ENCODE measurements at regions not wholly inside any gene's neighbourhood (a gene's known extent, or its start where the extent isn't known, plus 50 kb on each side); places are given as distances from the start of the nearest gene placed in this dataset.

- Mint-ChIP-seq H3K27ac (no peak overlapping the region), H3K4me1 (ENCODE audit: low read depth) (no peaks in the 10 kb centered on the region), H3K36me3 (no peaks in the 10 kb centered on the region), H3K4me3 (no peak overlapping the region), H3K27me3 (peaks cover 5% of the 10 kb centered on the region), H3K9me3 (ENCODE audit: low read depth) (no peaks in the 10 kb centered on the region)
These were observed 84.9 kb upstream of the SHB start for GRCh38 chr9:38153910-38154291.

DNA sequence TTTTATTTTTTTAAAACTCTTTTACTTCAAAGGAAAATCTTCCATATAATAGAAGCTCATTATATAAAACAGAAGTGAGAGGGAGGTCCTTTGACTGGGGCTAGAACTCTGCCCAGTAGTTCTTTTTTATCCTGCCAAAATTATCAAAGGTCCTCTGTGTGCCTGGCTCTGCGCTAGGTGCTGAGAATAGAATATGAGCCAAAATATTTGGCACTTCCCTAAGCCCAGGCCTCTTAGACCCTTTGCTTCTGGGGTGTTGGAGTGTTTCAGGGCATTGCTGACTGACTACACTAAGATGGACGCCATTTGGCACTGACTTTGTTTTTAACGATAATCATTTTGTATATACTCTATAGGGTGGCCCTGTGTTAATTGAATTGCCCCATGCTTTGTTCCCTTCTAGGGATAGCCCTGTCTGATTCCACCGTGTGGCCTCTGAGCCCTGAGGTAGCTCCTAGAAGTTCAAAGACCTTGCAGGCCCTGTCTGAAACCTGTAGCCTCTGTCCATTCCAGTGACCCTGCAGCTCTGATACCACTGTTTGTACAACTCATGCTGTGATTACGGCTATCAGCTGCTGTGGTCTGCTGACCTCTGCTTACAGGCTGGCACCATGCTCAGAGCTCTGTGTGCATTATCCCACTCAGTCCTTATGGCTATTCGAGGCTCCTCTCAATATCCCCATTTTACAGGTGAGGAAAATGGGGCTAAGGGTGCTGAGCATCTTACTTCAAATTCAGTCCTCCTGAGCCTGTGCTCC lies 84.3 kb upstream of the SHB start:
- Mint-ChIP-seq H3K9me3 (ENCODE audit: low read depth) (no peaks in the 10 kb centered on the region), H3K36me3 (no peaks in the 10 kb centered on the region), H3K4me3 (no peak overlapping the region), H3K4me1 (ENCODE audit: low read depth) (no peaks in the 10 kb centered on the region), H3K27ac (no peak overlapping the region), H3K27me3 (peaks cover 6% of the 10 kb centered on the region)

GRCh38 chr9:38149647-38150046 lies 80.6 kb upstream of the SHB start:
- H3K9me3 Mint-ChIP-seq (ENCODE audit: low read depth): no peaks in the 10 kb centered on the region
- peaks cover 6% of the 10 kb centered on the region for H3K27me3 Mint-ChIP-seq
- no peak overlapping the region for H3K4me3 Mint-ChIP-seq
- H3K27ac Mint-ChIP-seq: no peak overlapping the region
- no peaks in the 10 kb centered on the region for H3K36me3 Mint-ChIP-seq
- H3K4me1 Mint-ChIP-seq (ENCODE audit: low read depth): no peaks in the 10 kb centered on the region

DNA sequence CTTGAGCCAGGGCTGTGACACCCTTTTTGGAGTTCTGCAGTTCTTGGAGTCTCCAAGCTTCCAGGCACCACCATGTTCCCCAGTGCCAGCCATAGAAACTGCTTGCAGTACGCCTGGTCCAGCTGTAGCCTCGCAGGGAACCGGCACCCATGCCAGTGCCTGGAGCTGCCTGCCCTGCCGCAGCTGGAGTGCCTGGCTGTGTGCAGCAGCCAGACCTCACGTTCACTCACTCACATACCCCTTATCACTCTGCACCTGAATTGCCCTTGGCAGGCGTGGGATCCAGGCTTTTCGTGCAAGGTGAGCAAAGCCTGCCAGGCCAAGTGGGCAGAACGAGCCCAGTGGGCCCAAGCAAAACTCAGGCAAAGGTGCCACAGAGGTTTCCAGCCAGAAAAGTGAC lies 77.8 kb upstream of the SHB start:
- H3K9me3 Mint-ChIP-seq (ENCODE audit: low read depth): no peaks in the 10 kb centered on the region

DNA sequence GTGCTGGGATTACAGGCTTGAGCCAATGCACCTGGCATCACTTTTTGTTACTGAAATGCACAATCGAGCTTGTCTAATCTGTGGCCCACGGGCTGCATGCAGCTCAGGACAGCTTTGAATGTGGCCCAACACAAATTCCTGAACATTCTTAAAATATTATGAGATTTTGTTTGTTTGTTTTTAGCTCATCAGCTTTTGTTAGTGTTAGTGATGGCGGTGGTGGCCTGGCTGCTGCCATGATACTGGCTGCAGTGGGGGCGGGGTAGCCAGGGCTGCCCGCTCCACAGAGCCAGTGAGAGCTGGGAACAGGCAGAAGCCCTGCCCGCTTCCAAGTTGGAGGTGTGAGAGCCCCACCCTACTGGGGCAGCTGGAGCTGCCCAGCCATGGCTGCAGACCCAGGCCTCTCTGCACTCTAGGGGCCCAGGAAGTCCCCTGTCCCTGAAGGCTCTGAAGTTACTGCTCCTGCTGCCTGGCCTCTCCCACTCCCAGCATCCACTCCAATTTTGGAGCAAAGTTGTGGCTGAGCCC lies 76.6 kb upstream of the SHB start:
- Mint-ChIP-seq H3K36me3 (no peaks in the 10 kb centered on the region), H3K9me3 (ENCODE audit: low read depth) (no peaks in the 10 kb centered on the region), H3K27ac (no peak overlapping the region), H3K27me3 (peaks cover 18% of the 10 kb centered on the region), H3K4me3 (no peak overlapping the region), H3K4me1 (ENCODE audit: low read depth) (no peaks in the 10 kb centered on the region)

More for the DNA sequence above, 77.8 kb upstream of the SHB start:
- Mint-ChIP-seq H3K27me3 (peaks cover 10% of the 10 kb centered on the region), H3K36me3 (no peaks in the 10 kb centered on the region), H3K4me1 (ENCODE audit: low read depth) (no peaks in the 10 kb centered on the region), H3K4me3 (no peak overlapping the region), H3K27ac (no peak overlapping the region)

GRCh38 chr9:38144421-38144820 lies 75.4 kb upstream of the SHB start:
- Mint-ChIP-seq H3K4me3 (no peak overlapping the region), H3K4me1 (ENCODE audit: low read depth) (no peaks in the 10 kb centered on the region), H3K9me3 (ENCODE audit: low read depth) (no peaks in the 10 kb centered on the region), H3K27ac (no peak overlapping the region), H3K36me3 (no peaks in the 10 kb centered on the region), H3K27me3 (peaks cover 17% of the 10 kb centered on the region)

GRCh38 chr9:38141746-38142591 lies 72.9 kb upstream of the SHB start:
- Mint-ChIP-seq H3K36me3 (no peaks in the 10 kb centered on the region), H3K27me3 (peaks cover 16% of the 10 kb centered on the region)

DNA sequence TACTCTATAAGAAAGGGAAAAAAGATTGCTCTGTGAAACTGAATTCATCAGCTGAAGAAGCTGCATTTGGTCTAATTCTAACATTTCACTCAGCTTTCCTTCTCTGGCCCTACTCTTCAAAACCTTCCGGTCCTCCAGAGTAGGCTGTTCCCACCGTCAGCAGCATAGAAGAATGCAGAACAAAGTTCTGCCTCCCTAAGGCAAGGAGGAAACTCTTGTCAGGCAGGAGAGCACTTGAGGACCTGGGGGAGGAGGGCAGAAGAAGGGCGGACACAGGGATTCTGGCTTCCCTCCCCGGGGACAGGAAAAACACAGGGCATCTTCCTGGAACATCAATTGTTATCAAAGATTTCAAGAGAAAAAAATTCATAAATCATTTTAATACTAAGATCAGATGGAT lies 69.2 kb upstream of the SHB start:
- Mint-ChIP-seq H3K4me1 (ENCODE audit: low read depth) (no peaks in the 10 kb centered on the region), H3K27ac (no peak overlapping the region), H3K9me3 (ENCODE audit: low read depth) (no peaks in the 10 kb centered on the region), H3K4me3 (no peak overlapping the region), H3K27me3 (peaks cover 16% of the 10 kb centered on the region), H3K36me3 (no peaks in the 10 kb centered on the region)

More at GRCh38 chr9:38141746-38142591, 72.9 kb upstream of the SHB start:
- no peak overlapping the region for H3K4me3 Mint-ChIP-seq
- H3K27ac Mint-ChIP-seq: no peak overlapping the region
- no peaks in the 10 kb centered on the region for H3K9me3 Mint-ChIP-seq (ENCODE audit: low read depth)
- H3K4me1 Mint-ChIP-seq (ENCODE audit: low read depth): no peaks in the 10 kb centered on the region

GRCh38 chr9:38137342-38137741 lies 68.3 kb upstream of the SHB start:
- no peak overlapping the region for H3K4me3 Mint-ChIP-seq
- no peaks in the 10 kb centered on the region for H3K36me3 Mint-ChIP-seq
- no peak overlapping the region for H3K27ac Mint-ChIP-seq
- H3K27me3 Mint-ChIP-seq: peaks cover 14% of the 10 kb centered on the region
- H3K4me1 Mint-ChIP-seq (ENCODE audit: low read depth): no peaks in the 10 kb centered on the region
- no peaks in the 10 kb centered on the region for H3K9me3 Mint-ChIP-seq (ENCODE audit: low read depth)

- Mint-ChIP-seq H3K27me3 (peaks cover 10% of the 10 kb centered on the region), H3K36me3 (no peaks in the 10 kb centered on the region), H3K9me3 (ENCODE audit: low read depth) (no peaks in the 10 kb centered on the region), H3K27ac (no peak overlapping the region), H3K4me1 (ENCODE audit: low read depth) (no peaks in the 10 kb centered on the region), H3K4me3 (no peak overlapping the region)
These were observed 67.4 kb upstream of the SHB start for GRCh38 chr9:38136386-38136785.

GRCh38 chr9:38134611-38135237 lies 65.7 kb upstream of the SHB start:
- H3K27ac Mint-ChIP-seq: no peak overlapping the region
- H3K9me3 Mint-ChIP-seq (ENCODE audit: low read depth): no peaks in the 10 kb centered on the region
- H3K27me3 Mint-ChIP-seq: no peaks in the 10 kb centered on the region
- H3K4me3 Mint-ChIP-seq: no peak overlapping the region
- H3K4me1 Mint-ChIP-seq (ENCODE audit: low read depth): no peaks in the 10 kb centered on the region
- no peaks in the 10 kb centered on the region for H3K36me3 Mint-ChIP-seq

DNA sequence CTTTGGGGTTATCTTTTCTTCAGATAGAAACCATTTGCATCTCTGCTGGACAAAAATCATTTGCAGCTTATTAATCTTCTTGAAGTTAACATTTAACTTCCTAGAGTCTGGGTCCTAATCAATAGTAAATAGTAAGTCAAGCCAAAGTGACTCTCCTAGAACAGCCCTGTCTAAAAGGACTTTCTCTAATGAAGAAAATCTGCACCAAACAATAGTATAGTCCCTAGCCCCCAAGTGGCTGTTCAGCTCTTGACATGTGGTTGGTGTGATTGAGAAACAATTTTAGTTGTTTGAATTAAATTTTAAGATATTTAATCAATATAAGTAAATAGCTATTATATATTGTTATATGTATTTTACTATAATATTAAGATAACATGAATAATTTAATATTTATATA lies 64.6 kb upstream of the SHB start:
- H3K9me3 Mint-ChIP-seq (ENCODE audit: low read depth): no peaks in the 10 kb centered on the region
- no peaks in the 10 kb centered on the region for H3K4me1 Mint-ChIP-seq (ENCODE audit: low read depth)
- no peak overlapping the region for H3K4me3 Mint-ChIP-seq
- no peaks in the 10 kb centered on the region for H3K27me3 Mint-ChIP-seq
- no peak overlapping the region for H3K27ac Mint-ChIP-seq
- H3K36me3 Mint-ChIP-seq: no peaks in the 10 kb centered on the region

DNA sequence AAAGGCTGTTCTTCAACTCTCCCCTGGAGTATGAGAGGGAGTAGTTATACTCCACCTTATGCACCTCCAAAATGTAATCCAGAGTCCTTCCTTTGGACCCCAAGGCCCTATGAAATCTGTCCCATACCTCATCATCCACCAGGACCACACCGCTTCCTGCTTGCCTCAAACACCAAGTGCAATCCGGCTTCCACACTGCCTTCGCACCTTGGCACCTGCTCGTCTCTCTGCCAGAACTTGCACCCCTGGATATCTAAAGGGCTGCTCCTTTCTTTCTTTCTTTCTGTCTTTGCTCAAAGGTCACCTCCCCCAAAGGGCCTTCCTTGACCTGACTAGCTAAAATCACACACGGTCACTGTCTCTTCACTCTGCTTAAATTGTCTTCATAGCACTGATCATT lies 63.9 kb upstream of the SHB start:
- Mint-ChIP-seq H3K36me3 (no peaks in the 10 kb centered on the region), H3K4me1 (ENCODE audit: low read depth) (no peaks in the 10 kb centered on the region), H3K27ac (no peak overlapping the region), H3K4me3 (no peak overlapping the region), H3K27me3 (no peaks in the 10 kb centered on the region), H3K9me3 (ENCODE audit: low read depth) (no peaks in the 10 kb centered on the region)

DNA sequence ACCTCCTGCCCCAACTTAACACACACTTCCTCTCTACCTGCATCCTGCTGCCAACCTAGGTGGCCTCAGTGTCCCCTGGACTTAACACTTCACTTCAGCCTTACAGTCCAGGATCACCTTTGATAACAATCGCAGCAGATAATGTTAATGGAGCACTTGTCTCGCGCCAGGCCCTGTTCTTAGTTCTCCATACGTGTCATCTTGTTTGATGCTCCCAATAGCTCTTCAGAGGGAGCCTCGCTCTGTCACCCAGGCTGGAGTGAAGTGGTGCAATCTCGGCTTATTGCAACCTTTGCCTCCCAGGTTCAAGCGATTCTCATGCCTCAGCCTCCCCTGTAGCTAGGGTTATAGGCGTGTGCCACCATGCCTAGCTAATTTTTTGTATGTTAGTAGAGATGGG lies 62.7 kb upstream of the SHB start:
- H3K36me3 Mint-ChIP-seq: no peaks in the 10 kb centered on the region
- no peaks in the 10 kb centered on the region for H3K27me3 Mint-ChIP-seq
- no peak overlapping the region for H3K4me3 Mint-ChIP-seq
- no peaks in the 10 kb centered on the region for H3K4me1 Mint-ChIP-seq (ENCODE audit: low read depth)
- H3K27ac Mint-ChIP-seq: no peak overlapping the region
- H3K9me3 Mint-ChIP-seq (ENCODE audit: low read depth): no peaks in the 10 kb centered on the region

GRCh38 chr9:38130724-38131123 lies 61.7 kb upstream of the SHB start:
- H3K27ac Mint-ChIP-seq: no peak overlapping the region
- H3K9me3 Mint-ChIP-seq (ENCODE audit: low read depth): no peaks in the 10 kb centered on the region
- no peaks in the 10 kb centered on the region for H3K4me1 Mint-ChIP-seq (ENCODE audit: low read depth)
- no peaks in the 10 kb centered on the region for H3K36me3 Mint-ChIP-seq
- peaks cover 5% of the 10 kb centered on the region for H3K27me3 Mint-ChIP-seq
- H3K4me3 Mint-ChIP-seq: no peak overlapping the region
